Activated CD4-positive, alpha-beta T cell treated with anti-CD3 and anti-CD28 coated beads, Interleukin-2, amount 10 ng/mL, durations not matched to agents 24 days and 14 days (primary cell): ENCODE measurements at regions not wholly inside any gene's neighbourhood (a gene's known extent, or its start where the extent isn't known, plus 50 kb on each side); places are given as distances from the start of the nearest gene placed in this dataset.

ENCODE experiments used
- DNase-seq: peaks from one replicate; pipeline ENCODE4 v3.0.0; 2022
- H3K27ac Mint-ChIP-seq: one replicate; pipeline ENCODE4 v1.8.0; 2022; ENCODE audit warnings: mild to moderate bottlenecking, mixed read lengths
- H3K27me3 Mint-ChIP-seq: one replicate; pipeline ENCODE4 v1.8.0; 2022; ENCODE audit warnings: mixed read lengths
- H3K36me3 Mint-ChIP-seq: one replicate; pipeline ENCODE4 v1.8.0; 2022; ENCODE audit warnings: low read depth, mild to moderate bottlenecking, mixed read lengths
- H3K4me1 Mint-ChIP-seq: one replicate; pipeline ENCODE4 v1.8.0; 2021; ENCODE audit warnings: mixed read lengths
- H3K4me3 Mint-ChIP-seq: one replicate; pipeline ENCODE4 v1.8.0; 2022; ENCODE audit warnings: mild to moderate bottlenecking, moderate library complexity, mixed read lengths
- H3K9me3 Mint-ChIP-seq: one replicate; pipeline ENCODE4 v1.8.0; 2021; ENCODE audit warnings: mixed read lengths
- intact Hi-C: fragments of 100-400 bp; cut with micrococcal nuclease; formaldehyde crosslinking; loops from one replicate; pipeline ENCODE4 v1.15.1; 2023

GRCh38 chr14:101457936-101458740 lies 103.2 kb upstream of the DIO3 start:
- Mint-ChIP-seq H3K36me3 (no peaks in the 10 kb centered on the region), H3K4me3 (no peak overlapping the region), H3K4me1 (no peaks in the 10 kb centered on the region), H3K9me3 (no peaks in the 10 kb centered on the region), H3K27me3 (peaks cover 59% of the 10 kb centered on the region), H3K27ac (no peak overlapping the region)
- DNase-seq = no peak
- intact Hi-C loops = loop anchor here (5.0 kb wide), 1 partner anchor 104 kb away; the partner anchor contains the start of gene DIO3

- intact Hi-C loops = loop anchor here (5.0 kb wide), 1 partner anchor 103 kb away; the partner anchor contains the start of gene DIO3
- Mint-ChIP-seq H3K4me1 (no peaks in the 10 kb centered on the region), H3K36me3 (no peaks in the 10 kb centered on the region), H3K9me3 (no peaks in the 10 kb centered on the region), H3K27ac (no peak overlapping the region), H3K27me3 (peaks cover 50% of the 10 kb centered on the region), H3K4me3 (no peak overlapping the region)
- no peak for DNase-seq
These were observed 102.3 kb upstream of the DIO3 start for GRCh38 chr14:101458741-101459550.

GRCh38 chr14:101459551-101459900 lies 101.8 kb upstream of the DIO3 start:
- Mint-ChIP-seq H3K4me3 (no peak overlapping the region), H3K4me1 (no peaks in the 10 kb centered on the region), H3K27me3 (peaks cover 45% of the 10 kb centered on the region), H3K36me3 (no peaks in the 10 kb centered on the region), H3K27ac (no peak overlapping the region), H3K9me3 (no peaks in the 10 kb centered on the region)
- no peak for DNase-seq
- intact Hi-C loops = loop anchor here (5.0 kb wide), 1 partner anchor 103 kb away; the partner anchor contains the start of gene DIO3

- H3K4me3 Mint-ChIP-seq = no peak overlapping the region
- peaks cover 36% of the 10 kb centered on the region for H3K27me3 Mint-ChIP-seq
- H3K27ac Mint-ChIP-seq = no peak overlapping the region
- no peaks in the 10 kb centered on the region for H3K9me3 Mint-ChIP-seq
- H3K36me3 Mint-ChIP-seq = no peaks in the 10 kb centered on the region
- intact Hi-C loops = no loop called here
- no peaks in the 10 kb centered on the region for H3K4me1 Mint-ChIP-seq
- DNase-seq = no peak
These were observed 100.8 kb upstream of the DIO3 start for GRCh38 chr14:101460521-101460920.

- no peak for DNase-seq
- no peak overlapping the region for H3K27ac Mint-ChIP-seq
- no peaks in the 10 kb centered on the region for H3K9me3 Mint-ChIP-seq
- intact Hi-C loops = no loop called here
- H3K4me1 Mint-ChIP-seq = no peaks in the 10 kb centered on the region
- no peaks in the 10 kb centered on the region for H3K36me3 Mint-ChIP-seq
- H3K4me3 Mint-ChIP-seq = no peak overlapping the region
- peaks cover 30% of the 10 kb centered on the region for H3K27me3 Mint-ChIP-seq
These were observed 100.1 kb upstream of the DIO3 start for GRCh38 chr14:101460986-101461750.

- Mint-ChIP-seq H3K4me3 (no peak overlapping the region), H3K27ac (no peak overlapping the region)
- intact Hi-C loops = no loop called here
These were observed 99.4 kb upstream of the DIO3 start for GRCh38 chr14:101461891-101462290.

GRCh38 chr14:101462726-101463565 lies 98.3 kb upstream of the DIO3 start:
- Mint-ChIP-seq H3K27ac (no peak overlapping the region), H3K9me3 (no peaks in the 10 kb centered on the region), H3K4me1 (no peaks in the 10 kb centered on the region), H3K36me3 (no peaks in the 10 kb centered on the region), H3K27me3 (peaks cover 20% of the 10 kb centered on the region), H3K4me3 (no peak overlapping the region)
- intact Hi-C loops = no loop called here
- DNase-seq = no peak

More at GRCh38 chr14:101461891-101462290, 99.4 kb upstream of the DIO3 start:
- H3K9me3 Mint-ChIP-seq = no peaks in the 10 kb centered on the region
- H3K27me3 Mint-ChIP-seq = peaks cover 22% of the 10 kb centered on the region
- no peaks in the 10 kb centered on the region for H3K4me1 Mint-ChIP-seq
- no peaks in the 10 kb centered on the region for H3K36me3 Mint-ChIP-seq
- no peak for DNase-seq

GRCh38 chr14:101463566-101464171 lies 97.6 kb upstream of the DIO3 start:
- Mint-ChIP-seq H3K27ac (no peak overlapping the region), H3K4me3 (no peak overlapping the region), H3K4me1 (no peaks in the 10 kb centered on the region), H3K27me3 (peaks cover 20% of the 10 kb centered on the region), H3K36me3 (no peaks in the 10 kb centered on the region), H3K9me3 (no peaks in the 10 kb centered on the region)
- intact Hi-C loops = no loop called here
- DNase-seq = no peak

GRCh38 chr14:101464310-101464983 lies 96.8 kb upstream of the DIO3 start:
- Mint-ChIP-seq H3K27me3 (peaks cover 20% of the 10 kb centered on the region), H3K27ac (no peak overlapping the region), H3K4me3 (no peak overlapping the region), H3K4me1 (no peaks in the 10 kb centered on the region), H3K9me3 (no peaks in the 10 kb centered on the region), H3K36me3 (no peaks in the 10 kb centered on the region)
- no peak for DNase-seq
- intact Hi-C loops = no loop called here

GRCh38 chr14:101464984-101465794 lies 96.1 kb upstream of the DIO3 start:
- no peak overlapping the region for H3K27ac Mint-ChIP-seq
- no peak overlapping the region for H3K4me3 Mint-ChIP-seq
- no peaks in the 10 kb centered on the region for H3K36me3 Mint-ChIP-seq
- intact Hi-C loops = no loop called here
- peaks cover 16% of the 10 kb centered on the region for H3K27me3 Mint-ChIP-seq
- H3K9me3 Mint-ChIP-seq = no peaks in the 10 kb centered on the region
- DNase-seq = no peak
- H3K4me1 Mint-ChIP-seq = no peaks in the 10 kb centered on the region

GRCh38 chr14:101465795-101466448 lies 95.4 kb upstream of the DIO3 start:
- intact Hi-C loops = no loop called here

More at GRCh38 chr14:101465795-101466448, 95.4 kb upstream of the DIO3 start:
- Mint-ChIP-seq H3K9me3 (no peaks in the 10 kb centered on the region), H3K27ac (no peak overlapping the region), H3K4me1 (no peaks in the 10 kb centered on the region), H3K27me3 (peaks cover 9% of the 10 kb centered on the region), H3K36me3 (no peaks in the 10 kb centered on the region), H3K4me3 (no peak overlapping the region)
- DNase-seq = no peak
